ENCODE measurements at regions not wholly inside any gene's neighbourhood (a gene's known extent, or its start where the extent isn't known, plus 50 kb on each side); places are given as distances from the start of the nearest gene placed in this dataset.

DNA sequence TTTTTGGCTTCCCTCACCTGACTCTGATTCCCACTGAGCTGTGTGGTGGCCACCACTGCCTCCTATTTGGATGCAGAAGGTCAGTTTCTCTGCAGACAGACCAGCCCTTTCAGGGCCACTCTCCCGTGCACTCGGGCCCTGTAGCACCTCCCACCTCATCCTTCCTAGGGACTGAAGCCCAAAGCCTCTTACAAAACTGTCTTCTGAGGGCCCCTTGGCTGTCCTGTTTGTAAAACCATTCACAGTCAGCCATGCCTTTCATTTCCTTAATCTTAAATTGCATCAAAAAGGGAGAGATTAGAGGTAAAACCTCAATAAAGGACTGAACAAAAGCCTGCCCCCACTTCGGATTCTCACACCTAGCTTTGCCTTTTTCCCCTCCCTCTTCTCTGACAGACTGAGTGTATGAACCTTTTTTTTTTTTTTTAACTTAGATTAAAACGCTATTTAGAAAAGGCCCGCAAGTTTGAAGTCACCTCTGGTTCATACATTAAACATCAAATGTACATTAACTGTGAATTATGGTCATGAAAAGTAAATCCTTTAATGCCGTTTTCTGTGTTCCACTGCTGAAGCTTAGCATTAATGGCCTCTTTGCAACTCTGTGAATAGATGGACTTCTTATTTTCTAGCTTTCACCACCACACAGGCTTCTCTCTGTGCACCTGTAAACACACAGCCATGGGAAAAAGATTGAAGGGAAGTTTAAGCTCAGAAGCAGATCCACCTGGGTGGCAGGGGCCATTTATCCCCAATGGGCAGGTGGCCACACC is 247.2 kb upstream of the CADM1 start:
- TF ChIP-seq, protein P1, sequence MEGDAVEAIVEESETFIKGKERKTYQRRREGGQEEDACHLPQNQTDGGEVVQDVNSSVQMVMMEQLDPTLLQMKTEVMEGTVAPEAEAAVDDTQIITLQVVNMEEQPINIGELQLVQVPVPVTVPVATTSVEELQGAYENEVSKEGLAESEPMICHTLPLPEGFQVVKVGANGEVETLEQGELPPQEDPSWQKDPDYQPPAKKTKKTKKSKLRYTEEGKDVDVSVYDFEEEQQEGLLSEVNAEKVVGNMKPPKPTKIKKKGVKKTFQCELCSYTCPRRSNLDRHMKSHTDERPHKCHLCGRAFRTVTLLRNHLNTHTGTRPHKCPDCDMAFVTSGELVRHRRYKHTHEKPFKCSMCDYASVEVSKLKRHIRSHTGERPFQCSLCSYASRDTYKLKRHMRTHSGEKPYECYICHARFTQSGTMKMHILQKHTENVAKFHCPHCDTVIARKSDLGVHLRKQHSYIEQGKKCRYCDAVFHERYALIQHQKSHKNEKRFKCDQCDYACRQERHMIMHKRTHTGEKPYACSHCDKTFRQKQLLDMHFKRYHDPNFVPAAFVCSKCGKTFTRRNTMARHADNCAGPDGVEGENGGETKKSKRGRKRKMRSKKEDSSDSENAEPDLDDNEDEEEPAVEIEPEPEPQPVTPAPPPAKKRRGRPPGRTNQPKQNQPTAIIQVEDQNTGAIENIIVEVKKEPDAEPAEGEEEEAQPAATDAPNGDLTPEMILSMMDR (IDR thresholded peaks at IDR 0.05; ENCODE audit: insufficient read depth, low read depth, low read length): no peak
- DNase-seq (ENCODE audit: low read depth): no peak
- no peak overlapping the region for H3K4me3 ChIP-seq (ENCODE audit: low read depth, low read length)

DNA sequence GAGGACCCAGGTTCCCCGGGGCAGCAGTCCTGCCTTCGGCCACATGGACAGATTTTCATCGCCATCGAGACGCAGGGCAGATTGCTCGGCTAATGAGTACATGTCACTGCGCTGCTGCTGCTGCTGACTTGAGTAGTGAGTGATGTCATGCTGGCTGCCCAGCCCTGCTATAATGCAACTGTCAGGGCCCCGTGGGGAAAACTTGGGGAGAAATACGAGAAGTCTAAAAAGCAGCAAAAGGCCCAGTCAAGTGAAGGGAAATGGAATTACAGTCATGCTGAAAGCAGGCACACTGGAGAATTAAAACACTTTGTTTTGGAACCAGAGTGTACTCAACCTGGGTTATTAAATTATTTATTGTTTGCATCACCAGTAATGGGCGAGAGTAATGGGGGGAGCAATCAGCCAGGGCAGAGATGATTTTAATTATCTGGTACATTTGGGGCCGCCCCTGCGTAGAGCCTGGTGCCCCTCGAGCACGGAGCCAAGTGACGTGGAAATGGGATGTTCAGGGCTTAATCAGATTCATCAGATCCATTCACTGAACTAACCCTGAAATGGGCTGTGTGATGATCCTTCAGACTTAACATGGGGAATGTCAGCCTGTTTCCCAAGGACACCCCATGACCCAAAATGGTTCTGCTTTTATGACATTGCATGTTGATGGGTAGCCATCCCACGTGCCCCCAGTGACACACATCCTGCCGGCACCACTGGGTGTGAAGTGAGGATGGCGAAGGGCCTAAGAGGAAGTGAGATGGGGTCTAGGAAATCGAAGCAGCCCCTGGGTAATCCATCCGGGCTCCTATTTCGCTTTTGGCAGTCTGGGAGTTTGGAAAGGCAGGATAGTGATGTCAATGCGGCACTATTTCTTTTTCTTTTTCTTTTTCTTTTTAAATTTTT is 241.6 kb upstream of the CADM1 start:
- no peak for DNase-seq (ENCODE audit: low read depth)
- TF ChIP-seq, protein P1 (IDR thresholded peaks at IDR 0.05; ENCODE audit: insufficient read depth, low read depth, low read length): no peak
- H3K4me3 ChIP-seq (ENCODE audit: low read depth, low read length): no peak overlapping the region

DNA sequence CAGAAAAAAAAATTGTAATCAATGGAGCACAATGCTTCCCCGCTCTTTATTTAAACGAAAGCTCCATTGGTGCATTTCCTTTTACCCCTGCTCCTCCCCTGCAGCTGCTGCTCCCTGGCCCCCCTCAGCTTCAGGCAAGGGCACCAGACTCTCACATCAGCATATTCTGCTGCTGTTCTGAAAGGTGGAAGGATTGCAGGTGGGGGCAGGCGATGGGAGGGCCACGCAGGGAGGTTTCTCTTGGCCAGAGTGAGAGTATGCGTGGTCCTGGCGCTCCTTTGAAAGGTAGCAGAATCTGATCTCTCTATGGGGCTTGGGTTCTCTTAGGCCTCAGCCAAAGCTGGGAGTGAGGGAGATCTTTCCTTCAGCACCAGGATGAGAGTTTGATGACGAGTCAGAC is 240.9 kb upstream of the CADM1 start:
- no peak for DNase-seq (ENCODE audit: low read depth)
- no peak overlapping the region for H3K4me3 ChIP-seq (ENCODE audit: low read depth, low read length)
- TF ChIP-seq, protein P1 (IDR thresholded peaks at IDR 0.05; ENCODE audit: insufficient read depth, low read depth, low read length): no peak

DNA sequence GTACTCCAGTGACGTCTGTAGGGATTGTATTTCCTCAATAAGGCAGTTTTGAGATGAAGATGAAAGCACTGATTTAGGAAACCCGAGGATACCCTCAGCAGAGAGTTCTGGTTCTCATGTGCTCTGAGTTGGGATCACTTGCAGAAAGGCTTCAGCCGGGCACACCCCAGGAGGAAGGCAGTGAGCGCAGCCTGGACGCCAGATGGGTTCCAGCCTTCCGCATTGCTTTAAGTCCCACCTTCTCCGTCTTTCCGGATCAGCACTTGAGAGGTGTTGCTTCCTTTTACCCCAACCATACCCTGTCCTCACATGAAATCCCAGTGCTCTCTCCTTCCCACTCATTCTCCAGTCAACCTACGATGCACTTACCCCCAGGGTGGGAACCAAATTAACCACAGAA is 239.5 kb upstream of the CADM1 start:
- no peak overlapping the region for H3K4me3 ChIP-seq (ENCODE audit: low read depth, low read length)
- DNase-seq (ENCODE audit: low read depth): no peak
- TF ChIP-seq, protein P1 (IDR thresholded peaks at IDR 0.05; ENCODE audit: insufficient read depth, low read depth, low read length): no peak

DNA sequence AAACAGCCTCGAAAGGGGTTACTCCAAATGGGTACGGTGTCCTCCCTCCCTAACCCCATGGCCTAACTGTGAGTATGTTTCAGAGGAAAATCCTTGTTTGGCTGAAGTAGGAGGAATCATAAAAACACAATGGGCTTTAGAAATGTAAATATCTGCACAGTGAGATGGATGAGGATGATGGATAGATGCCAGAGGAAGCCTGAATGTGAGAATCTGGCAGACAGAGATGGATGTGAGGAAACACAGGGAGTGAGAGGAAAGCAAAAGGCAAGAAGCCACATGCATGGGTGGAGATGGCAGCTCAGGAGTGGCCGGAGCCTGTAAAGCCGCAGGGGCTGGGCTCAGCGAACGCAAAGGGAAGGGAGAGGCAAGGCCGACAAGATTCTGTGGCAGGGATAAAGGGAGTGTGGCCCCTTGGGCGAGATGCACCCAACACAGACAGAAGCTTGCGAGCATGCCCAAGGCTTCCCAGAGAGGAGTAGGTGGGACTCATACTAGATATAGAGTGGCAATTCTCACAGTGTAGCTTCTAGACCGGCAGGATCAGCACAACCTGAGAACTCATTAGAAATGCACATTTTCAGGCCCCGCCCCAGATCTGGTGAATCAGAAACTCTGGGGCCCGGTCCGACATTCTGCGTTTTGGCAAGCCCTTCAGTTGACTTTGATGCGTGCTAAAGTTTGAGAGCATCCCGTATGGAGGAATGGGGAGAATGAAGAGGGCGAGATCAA is 237.3 kb upstream of the CADM1 start:
- no peak overlapping the region for H3K4me3 ChIP-seq (ENCODE audit: low read depth, low read length)
- TF ChIP-seq, protein P1 (IDR thresholded peaks at IDR 0.05; ENCODE audit: insufficient read depth, low read depth, low read length): no peak
- DNase-seq (ENCODE audit: low read depth): no peak

DNA sequence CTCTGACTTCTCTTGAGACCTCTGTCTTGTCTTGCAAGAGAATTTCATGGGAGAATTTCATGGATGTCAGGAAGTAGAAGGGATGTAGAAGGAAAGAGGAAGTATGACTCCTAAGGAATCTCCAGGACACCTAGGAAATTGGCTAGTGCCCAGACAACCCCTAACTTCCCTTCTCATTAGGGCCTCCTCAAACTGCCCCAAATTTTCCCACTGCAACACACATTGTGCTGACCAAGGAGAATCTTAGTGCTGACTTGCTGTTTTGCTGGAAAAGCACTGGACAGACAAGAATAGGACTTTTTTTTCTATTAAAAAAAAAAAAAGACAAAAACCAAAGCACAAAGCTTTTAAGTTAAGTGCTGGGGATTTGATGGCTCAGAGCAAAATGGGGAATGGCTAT is 236.1 kb upstream of the CADM1 start:
- TF ChIP-seq, protein P1 (IDR thresholded peaks at IDR 0.05; ENCODE audit: insufficient read depth, low read depth, low read length): no peak
- no peak for DNase-seq (ENCODE audit: low read depth)
- no peak overlapping the region for H3K4me3 ChIP-seq (ENCODE audit: low read depth, low read length)
